HFFc6 (cell line): ENCODE measurements at regions not wholly inside any gene's neighbourhood (a gene's known extent, or its start where the extent isn't known, plus 50 kb on each side); places are given as distances from the start of the nearest gene placed in this dataset.
"Not testable (repeated sequence)": the region's sequence is repeated elsewhere in the genome, so short reads cannot be mapped to it uniquely, and the experiment has no call there.

Experiments
- DNase-seq: peaks from one replicate; pipeline ENCODE4 v3.0.0-alpha.2; 2018
- H3K27ac Mint-ChIP-seq: 2 replicates; pipeline ENCODE4 v1.8.0; 2020; ENCODE audit warnings: mild to moderate bottlenecking, mixed read lengths
- H3K27me3 Mint-ChIP-seq: 2 replicates; pipeline ENCODE4 v1.8.0; 2021; ENCODE audit warnings: mild to moderate bottlenecking, moderate library complexity, mixed read lengths; ENCODE audit not compliant: insufficient read depth
- H3K36me3 Mint-ChIP-seq: 2 replicates; pipeline ENCODE4 v1.8.0; 2021; ENCODE audit warnings: low read depth, mixed read lengths
- H3K4me1 Mint-ChIP-seq: 2 replicates; pipeline ENCODE4 v1.8.0; 2020; ENCODE audit warnings: low read depth, mixed read lengths
- H3K4me3 Mint-ChIP-seq: 2 replicates; pipeline ENCODE4 v1.8.0; 2020; ENCODE audit warnings: mild to moderate bottlenecking, moderate library complexity, mixed read lengths
- H3K9me3 Mint-ChIP-seq: 2 replicates; pipeline ENCODE4 v1.8.0; 2020; ENCODE audit warnings: mild to moderate bottlenecking, mixed read lengths
- TF ChIP-seq, protein P1 (sequence below): fragments of 200-600 bp; sonication (generic); IDR thresholded peaks from 2 replicates; pipeline ENCODE4 v1.5.0; 2021; ENCODE audit warnings: antibody characterized with exemption, mild to moderate bottlenecking

GRCh38 chr2:22958308-22958707 is 426.7 kb upstream of the KLHL29 start:
- peaks cover 53% of the 10 kb centered on the region for H3K9me3 Mint-ChIP-seq
- no peak for DNase-seq
- no peak overlapping the region for H3K4me3 Mint-ChIP-seq
- TF ChIP-seq, protein P1, sequence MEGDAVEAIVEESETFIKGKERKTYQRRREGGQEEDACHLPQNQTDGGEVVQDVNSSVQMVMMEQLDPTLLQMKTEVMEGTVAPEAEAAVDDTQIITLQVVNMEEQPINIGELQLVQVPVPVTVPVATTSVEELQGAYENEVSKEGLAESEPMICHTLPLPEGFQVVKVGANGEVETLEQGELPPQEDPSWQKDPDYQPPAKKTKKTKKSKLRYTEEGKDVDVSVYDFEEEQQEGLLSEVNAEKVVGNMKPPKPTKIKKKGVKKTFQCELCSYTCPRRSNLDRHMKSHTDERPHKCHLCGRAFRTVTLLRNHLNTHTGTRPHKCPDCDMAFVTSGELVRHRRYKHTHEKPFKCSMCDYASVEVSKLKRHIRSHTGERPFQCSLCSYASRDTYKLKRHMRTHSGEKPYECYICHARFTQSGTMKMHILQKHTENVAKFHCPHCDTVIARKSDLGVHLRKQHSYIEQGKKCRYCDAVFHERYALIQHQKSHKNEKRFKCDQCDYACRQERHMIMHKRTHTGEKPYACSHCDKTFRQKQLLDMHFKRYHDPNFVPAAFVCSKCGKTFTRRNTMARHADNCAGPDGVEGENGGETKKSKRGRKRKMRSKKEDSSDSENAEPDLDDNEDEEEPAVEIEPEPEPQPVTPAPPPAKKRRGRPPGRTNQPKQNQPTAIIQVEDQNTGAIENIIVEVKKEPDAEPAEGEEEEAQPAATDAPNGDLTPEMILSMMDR: no peak
- H3K27ac Mint-ChIP-seq: no peak overlapping the region
- H3K36me3 Mint-ChIP-seq: no peaks in the 10 kb centered on the region
- no peaks in the 10 kb centered on the region for H3K4me1 Mint-ChIP-seq
- peaks cover 4% of the 10 kb centered on the region for H3K27me3 Mint-ChIP-seq

DNA sequence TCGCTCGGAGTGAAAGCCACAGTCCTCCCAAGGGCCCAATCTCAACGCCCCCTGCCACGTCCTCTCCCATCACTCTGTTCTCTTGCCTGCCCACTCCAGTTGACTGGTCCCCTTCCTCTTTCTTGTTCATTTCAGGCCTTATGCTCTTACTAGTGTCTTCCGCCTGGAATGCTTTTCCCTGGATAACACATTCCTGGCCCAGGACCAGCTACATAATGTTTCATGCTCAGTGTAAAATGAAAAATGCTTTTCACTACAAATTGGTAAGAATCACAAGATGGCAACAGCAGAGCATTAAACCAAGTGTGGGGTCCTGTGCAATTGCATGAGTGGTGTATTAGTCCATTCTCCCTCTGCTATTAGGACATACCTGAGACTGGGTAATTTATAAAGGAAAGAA is 417.2 kb upstream of the KLHL29 start:
- Mint-ChIP-seq H3K9me3 (peaks cover 30% of the 10 kb centered on the region), H3K27me3 (peaks cover 2% of the 10 kb centered on the region; the same call in 1 of the 2 replicates), H3K4me1 (no peaks in the 10 kb centered on the region), H3K27ac (no peak overlapping the region), H3K4me3 (no peak overlapping the region), H3K36me3 (no peaks in the 10 kb centered on the region; the same call in 1 of the 2 replicates)
- no peak for DNase-seq
- TF ChIP-seq, protein P1: no peak

GRCh38 chr2:22970284-22970975 is 414.5 kb upstream of the KLHL29 start:
- Mint-ChIP-seq H3K4me3 (no peak overlapping the region), H3K9me3 (peaks cover 38% of the 10 kb centered on the region), H3K36me3 (no peaks in the 10 kb centered on the region; the same call in 1 of the 2 replicates), H3K27me3 (no peaks in the 10 kb centered on the region), H3K27ac (no peak overlapping the region), H3K4me1 (no peaks in the 10 kb centered on the region)
- no peak for DNase-seq
- TF ChIP-seq, protein P1: no peak

- Mint-ChIP-seq H3K27ac (no peak overlapping the region), H3K36me3 (no peaks in the 10 kb centered on the region; the same call in 1 of the 2 replicates), H3K9me3 (peaks cover 41% of the 10 kb centered on the region), H3K4me1 (no peaks in the 10 kb centered on the region), H3K27me3 (no peaks in the 10 kb centered on the region), H3K4me3 (no peak overlapping the region)
- DNase-seq: no peak
- TF ChIP-seq, protein P1: no peak
Observed at GRCh38 chr2:22970991-22971390, 414.0 kb upstream of the KLHL29 start.

DNA sequence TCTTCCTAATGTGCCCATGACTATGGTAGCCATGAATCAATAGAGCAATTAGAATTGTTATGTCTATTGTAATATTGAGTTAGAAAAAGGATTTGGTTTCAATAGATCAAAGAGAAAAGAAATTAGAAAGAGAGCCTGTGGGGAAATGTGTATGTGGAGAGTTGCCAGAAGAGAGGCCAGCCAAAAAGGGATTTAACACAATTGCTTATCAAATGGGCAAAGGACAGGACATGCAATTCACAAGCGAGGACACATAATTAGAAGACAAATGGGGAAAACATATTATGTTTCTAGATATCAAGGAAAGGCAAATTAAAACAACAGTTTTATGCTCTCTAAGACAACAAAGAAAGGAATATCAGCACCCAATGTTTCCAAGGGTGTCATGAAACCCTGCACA is 403.2 kb upstream of the KLHL29 start:
- TF ChIP-seq, protein P1: no peak
- no peaks in the 10 kb centered on the region for H3K4me1 Mint-ChIP-seq
- H3K27ac Mint-ChIP-seq: no peak overlapping the region
- H3K36me3 Mint-ChIP-seq: no peaks in the 10 kb centered on the region
- DNase-seq: no peak
- H3K9me3 Mint-ChIP-seq: peaks cover 22% of the 10 kb centered on the region
- no peak overlapping the region for H3K4me3 Mint-ChIP-seq
- H3K27me3 Mint-ChIP-seq: no peaks in the 10 kb centered on the region

DNA sequence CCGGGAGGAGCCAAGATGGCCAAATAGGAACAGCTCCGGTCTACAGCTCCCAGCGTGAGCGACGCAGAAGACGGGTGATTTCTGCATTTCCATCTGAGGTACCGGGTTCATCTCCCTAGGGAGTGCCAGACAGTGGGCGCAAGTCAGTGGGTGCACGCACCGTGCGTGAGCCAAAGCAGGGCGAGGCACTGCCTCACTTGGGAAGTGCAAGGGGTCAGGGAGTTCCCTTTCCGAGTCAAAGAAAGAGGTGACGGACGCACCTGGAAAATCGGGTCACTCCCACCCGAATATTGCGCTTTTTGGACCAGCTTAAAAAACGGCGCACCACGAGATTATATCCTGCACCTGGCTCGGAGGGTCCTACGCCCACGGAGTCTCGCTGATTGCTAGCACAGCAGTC is 400.8 kb upstream of the KLHL29 start:
- not testable (repeated sequence) for DNase-seq, H3K27me3 Mint-ChIP-seq, H3K27ac Mint-ChIP-seq, H3K4me3 Mint-ChIP-seq, H3K4me1 Mint-ChIP-seq, H3K36me3 Mint-ChIP-seq
- peaks cover 16% of the 10 kb centered on the region for H3K9me3 Mint-ChIP-seq
